ENCODE measurements at regions not wholly inside any gene's neighbourhood (a gene's known extent, or its start where the extent isn't known, plus 50 kb on each side); places are given as distances from the start of the nearest gene placed in this dataset.

- no peak for DNase-seq
Measured at GRCh38 chr7:118082506-118082905, 101.5 kb upstream of the LSM8 start.

- no peak for DNase-seq
Measured at GRCh38 chr7:118085000-118085399, 99.0 kb upstream of the LSM8 start.

GRCh38 chr7:118087126-118087525, 96.8 kb upstream of the LSM8 start:
- DNase-seq: no peak

- no peak for DNase-seq
Measured at GRCh38 chr7:118094044-118094443, 89.9 kb upstream of the LSM8 start.

GRCh38 chr7:118104812-118105441, 79.0 kb upstream of the LSM8 start:
- peak in 1 of 5 experiments; percentile 8 for DNase-seq

- DNase-seq: no peak
Measured at GRCh38 chr7:118109607-118110006, 74.4 kb upstream of the LSM8 start.

- no peak for DNase-seq
Measured at GRCh38 chr7:118110178-118110925, 73.6 kb upstream of the LSM8 start.

GRCh38 chr7:118111347-118111746, 72.6 kb upstream of the LSM8 start:
- no peak for DNase-seq

- DNase-seq: no peak
Measured at GRCh38 chr7:118114175-118114574, 69.8 kb upstream of the LSM8 start.

GRCh38 chr7:118129041-118129795, 54.7 kb upstream of the LSM8 start:
- DNase-seq: no peak

GRCh38 chr7:118132764-118133163, 51.2 kb upstream of the LSM8 start:
- no peak for DNase-seq
